Gastroesophageal sphincter (tissue), 4 donors: ENCODE measurements at regions not wholly inside any gene's neighbourhood (a gene's known extent, or its start where the extent isn't known, plus 50 kb on each side); places are given as distances from the start of the nearest gene placed in this dataset.
A peak's percentile ranks its signal among the peaks of the same experiment; 100 is the strongest.

Source experiments
- ATAC-seq: fragments of 150-250 bp; one replicate; pipeline ENCODE4 v1.9.1; 2016; ENCODE audit warnings: mild to moderate bottlenecking, moderate library complexity
- H3K27ac ChIP-seq, 4 donors: fragments of 200-600 bp; sonication (generic) in 3 of 4; 1 replicate in 3 of 4; 2 replicates in 1 of 4; pipeline ENCODE4 v1.5.1; 2016 to 2019
- H3K27me3 ChIP-seq: fragments of 200-600 bp; sonication (generic); one replicate; pipeline ENCODE4 v1.5.1; 2019
- H3K36me3 ChIP-seq, 2 donors: fragments of 200-600 bp; sonication (generic); one replicate each; pipeline ENCODE4 v1.5.1; 2019; ENCODE audit warnings: control low read depth in 1 of 2
- H3K4me1 ChIP-seq, 3 donors: fragments of 200-600 bp; sonication (generic); 1 replicate in 2 of 3; 2 replicates in 1 of 3; pipeline ENCODE4 v1.5.1; 2016 to 2019; ENCODE audit warnings: control low read depth in 2 of 3
- H3K4me3 ChIP-seq, 2 donors: fragments of 200-600 bp; sonication (generic); one replicate each; pipeline ENCODE4 v1.5.1; 2019; ENCODE audit warnings: mild to moderate bottlenecking in 1 of 2, moderate library complexity in 1 of 2
- H3K9me3 ChIP-seq, 3 donors: fragments of 200-600 bp; sonication (generic); one replicate each; pipeline ENCODE4 v1.5.1; 2017 to 2019; ENCODE audit warnings: control low read depth in 2 of 3
- CTCF ChIP-seq, 4 experiments: fragments of 200-600 bp in 2 of 4; fragments of 450-650 bp in 2 of 4; sonication (generic) in 1 of 4; IDR thresholded peaks; one replicate each; pipeline ENCODE4 v1.5.1; 2017 to 2019; ENCODE audit warnings: antibody characterized with exemption in 4 of 4, mild to moderate bottlenecking in 2 of 4, moderate library complexity in 2 of 4
- EP300 ChIP-seq: sonication (generic); formaldehyde crosslinking; IDR thresholded peaks from one replicate; pipeline ENCODE4 v1.6.1; 2017; ENCODE audit warnings: antibody characterized with exemption, mild to moderate bottlenecking
- POLR2A ChIP-seq, 2 donors: fragments of 450-650 bp; IDR thresholded peaks; one replicate each; pipeline ENCODE4 v1.6.1; 2017; ENCODE audit warnings: antibody characterized with exemption in 2 of 2, mild to moderate bottlenecking in 2 of 2, moderate library complexity in 1 of 2
- POLR2AphosphoS5 ChIP-seq: sonication (generic); formaldehyde crosslinking; IDR thresholded peaks from one replicate; pipeline ENCODE4 v1.6.1; 2017; ENCODE audit warnings: antibody characterized with exemption
- WGBS, 2 donors: methylation state at CpG; one replicate each; pipeline ENCODE4 v1.1.5; 2018; ENCODE audit warnings: low coverage in 1 of 2; 5-methylcytosine and 5-hydroxymethylcytosine counted together

GRCh38 chr17:77569846-77570564, 388.5 kb upstream of the TNRC6C start:
- Histone ChIP-seq H3K4me3 (no peak overlapping the region), H3K27me3 (no peaks in the 10 kb centered on the region), H3K36me3 (no peaks in the 10 kb centered on the region), H3K27ac (no peak overlapping the region), H3K4me1 (peaks cover 0 to 24% (median 6%) of the 10 kb centered on the region in 3 donors), H3K9me3 (no peaks in the 10 kb centered on the region)
- TF ChIP-seq CTCF (IDR thresholded peaks at IDR 0.05) (no peak), POLR2AphosphoS5 (no peak), EP300 (no peak)
- WGBS, 2 donors, result 94 to 95% methylated on average over 3 to 9 of the region's 21 CpGs
- peak; percentile 11 for ATAC-seq

- Histone ChIP-seq H3K4me3 (no peak overlapping the region), H3K36me3 (no peaks in the 10 kb centered on the region), H3K9me3 (no peaks in the 10 kb centered on the region), H3K27me3 (no peaks in the 10 kb centered on the region), H3K4me1 (peaks cover 0 to 24% (median 6%) of the 10 kb centered on the region in 3 donors), H3K27ac (no peak overlapping the region)
- TF ChIP-seq POLR2AphosphoS5 (no peak), EP300 (no peak), POLR2A (IDR thresholded peaks at IDR 0.05) (no peak), CTCF (IDR thresholded peaks at IDR 0.05) (no peak)
- ATAC-seq, result peak; percentile 20
- WGBS, 2 donors, result no CpG with 5 or more reads among the region's 7 CpGs
Measured at GRCh38 chr17:77570565-77570898, 388.0 kb upstream of the TNRC6C start.

GRCh38 chr17:77571155-77571981, 387.1 kb upstream of the TNRC6C start:
- WGBS, 2 donors, result 1% methylated on average over 8 to 19 of the region's 35 CpGs
- H3K9me3 ChIP-seq, result no peaks in the 10 kb centered on the region
- peaks cover 0 to 24% (median 6%) of the 10 kb centered on the region in 3 donors for H3K4me1 ChIP-seq
- H3K27me3 ChIP-seq, result no peaks in the 10 kb centered on the region
- TF ChIP-seq CTCF (IDR thresholded peaks at IDR 0.05) (no peak), POLR2AphosphoS5 (no peak), EP300 (no peak), POLR2A (IDR thresholded peaks at IDR 0.05) (no peak)
- H3K36me3 ChIP-seq, result no peaks in the 10 kb centered on the region
- peak overlapping the region in 2 of 4 donors; percentile 21 to 29 for H3K27ac ChIP-seq
- H3K4me3 ChIP-seq, result peak overlapping the region; percentile 2 to 41
- no peak for ATAC-seq

GRCh38 chr17:77572065-77572601, 386.4 kb upstream of the TNRC6C start:
- TF ChIP-seq POLR2AphosphoS5, result no peak
- TF ChIP-seq POLR2A (IDR thresholded peaks at IDR 0.05), result no peak
- no peak for TF ChIP-seq EP300
- no peak for TF ChIP-seq CTCF (IDR thresholded peaks at IDR 0.05)
- peaks cover 0 to 24% (median 6%) of the 10 kb centered on the region in 3 donors for H3K4me1 ChIP-seq
- no peaks in the 10 kb centered on the region for H3K36me3 ChIP-seq
- 3 to 10% methylated on average over 5 to 7 of the region's 15 CpGs for WGBS, 2 donors
- H3K4me3 ChIP-seq, result peak overlapping the region; percentile 2 to 41
- no peaks in the 10 kb centered on the region for H3K27me3 ChIP-seq
- no peak for ATAC-seq
- peak overlapping the region in 1 of 4 donors; percentile 21 for H3K27ac ChIP-seq
- no peaks in the 10 kb centered on the region for H3K9me3 ChIP-seq
